Bronchial epithelial cell (primary cell): ENCODE measurements at regions not wholly inside any gene's neighbourhood (a gene's known extent, or its start where the extent isn't known, plus 50 kb on each side); places are given as distances from the start of the nearest gene placed in this dataset.

Experiments used
- DNase-seq: peaks from one replicate; pipeline ENCODE4 v3.0.0-alpha.2; 2010; ENCODE audit warnings: low read depth
- FAIRE-seq: peaks from 2 replicates; lab custom pipeline; 2011; peaks lifted over from hg19 to GRCh38; lab: Jason Lieb, UNC
- H3K27me3 ChIP-seq: 2 replicates; pipeline ENCODE4 v1.5.1; 2011; ENCODE audit warnings: low read length; ENCODE audit not compliant: control insufficient read depth, insufficient read depth
- H3K36me3 ChIP-seq: 2 replicates; pipeline ENCODE4 v1.5.1; 2011; ENCODE audit warnings: low read length; ENCODE audit not compliant: control insufficient read depth, insufficient read depth
- H3K4me3 ChIP-seq: 2 replicates; pipeline ENCODE4 v1.5.1; 2011; ENCODE audit warnings: mild to moderate bottlenecking, low read depth, low read length, control low read depth
- CTCF ChIP-seq: IDR thresholded peaks from 2 replicates; pipeline ENCODE4 v1.5.1; 2011; ENCODE audit warnings: mild to moderate bottlenecking, moderate library complexity, low read length, control low read depth, inconsistent platforms; ENCODE audit not compliant: insufficient read depth, severe bottlenecking

- Histone ChIP-seq H3K27me3 (no peaks in the 10 kb centered on the region), H3K36me3 (no peaks in the 10 kb centered on the region), H3K4me3 (no peak overlapping the region)
- DNase-seq (peak; percentile 0), FAIRE-seq (no peak)
- TF ChIP-seq CTCF, result no peak
Observed at GRCh38 chrX:27522500-27522899, 59.4 kb upstream of the PPP4R3C start.

GRCh38 chrX:27519226-27519625 is 56.1 kb upstream of the PPP4R3C start:
- no peak overlapping the region for H3K4me3 ChIP-seq
- DNase-seq (no peak), FAIRE-seq (no peak)
- H3K36me3 ChIP-seq, result no peaks in the 10 kb centered on the region
- TF ChIP-seq CTCF, result no peak
- no peaks in the 10 kb centered on the region for H3K27me3 ChIP-seq
